ENCODE measurements at regions not wholly inside any gene's neighbourhood (a gene's known extent, or its start where the extent isn't known, plus 50 kb on each side); places are given as distances from the start of the nearest gene placed in this dataset.

- no peak for DNase-seq
Observed at GRCh38 chrX:42505016-42505415, 272.9 kb downstream of the PPP1R2C start.

GRCh38 chrX:42499620-42500019 lies 278.3 kb downstream of the PPP1R2C start:
- no peak for DNase-seq

GRCh38 chrX:42497356-42497755 lies 280.6 kb downstream of the PPP1R2C start:
- DNase-seq: no peak

GRCh38 chrX:42496239-42496638 lies 281.7 kb downstream of the PPP1R2C start:
- no peak for DNase-seq

GRCh38 chrX:42495139-42495538 lies 282.8 kb downstream of the PPP1R2C start:
- DNase-seq: no peak

- DNase-seq: no peak
Observed at GRCh38 chrX:42491137-42491907, 286.6 kb downstream of the PPP1R2C start.

GRCh38 chrX:42490111-42490510 lies 287.9 kb downstream of the PPP1R2C start:
- no peak for DNase-seq

GRCh38 chrX:42485601-42486000 lies 292.4 kb downstream of the PPP1R2C start:
- no peak for DNase-seq

GRCh38 chrX:42484233-42484632 lies 293.7 kb downstream of the PPP1R2C start:
- DNase-seq: no peak

- no peak for DNase-seq
Observed at GRCh38 chrX:42477396-42477795, 300.6 kb downstream of the PPP1R2C start.

GRCh38 chrX:42472727-42473126 lies 305.2 kb downstream of the PPP1R2C start:
- no peak for DNase-seq

- no peak for DNase-seq
Observed at GRCh38 chrX:42466332-42467046, 311.5 kb downstream of the PPP1R2C start.

- no peak for DNase-seq
Observed at GRCh38 chrX:42465821-42466220, 312.1 kb downstream of the PPP1R2C start.

- no peak for DNase-seq
Observed at GRCh38 chrX:42463706-42464490, 314.1 kb downstream of the PPP1R2C start.

- no peak for DNase-seq
Observed at GRCh38 chrX:42462917-42463316, 315.0 kb downstream of the PPP1R2C start.

GRCh38 chrX:42460706-42461105 lies 317.3 kb downstream of the PPP1R2C start:
- peak; percentile 6 for DNase-seq

GRCh38 chrX:42459735-42460134 lies 318.2 kb downstream of the PPP1R2C start:
- DNase-seq: no peak

- DNase-seq: no peak
Observed at GRCh38 chrX:42456176-42456700, 321.7 kb downstream of the PPP1R2C start.

- DNase-seq: no peak
Observed at GRCh38 chrX:42450228-42450627, 327.7 kb downstream of the PPP1R2C start.

GRCh38 chrX:42443267-42443666 lies 334.7 kb downstream of the PPP1R2C start:
- no peak for DNase-seq

- no peak for DNase-seq
Observed at GRCh38 chrX:42442745-42443144, 335.2 kb downstream of the PPP1R2C start.

- no peak for DNase-seq
Observed at GRCh38 chrX:42437211-42437610, 340.8 kb downstream of the PPP1R2C start.

GRCh38 chrX:42434458-42435166 lies 343.4 kb downstream of the PPP1R2C start:
- DNase-seq: no peak

Measured in retina (tissue), 1 donor.